Ishikawa (cell line): ENCODE measurements at regions not wholly inside any gene's neighbourhood (a gene's known extent, or its start where the extent isn't known, plus 50 kb on each side); places are given as distances from the start of the nearest gene placed in this dataset.

ENCODE experiments used
- CEBPB ChIP-seq: IDR thresholded peaks from 2 replicates; pipeline ENCODE4 v1.6.1; 2012
- CREB1 ChIP-seq: IDR thresholded peaks from 2 replicates; pipeline ENCODE4 v1.6.1; 2012; ENCODE audit warnings: low read depth
- EGR1 ChIP-seq: IDR thresholded peaks from 2 replicates; pipeline ENCODE4 v1.6.1; 2012
- EP300 ChIP-seq: IDR thresholded peaks from 2 replicates; pipeline ENCODE4 v1.6.1; 2012; ENCODE audit warnings: borderline replicate concordance
- FOXM1 ChIP-seq: IDR thresholded peaks from 2 replicates; pipeline ENCODE4 v1.6.1; 2012; ENCODE audit warnings: low read depth, borderline replicate concordance
- NFIC ChIP-seq: IDR thresholded peaks from 2 replicates; pipeline ENCODE4 v1.6.1; 2012
- RAD21 ChIP-seq: IDR thresholded peaks from 2 replicates; pipeline ENCODE4 v1.6.1; 2012; ENCODE audit warnings: low read depth
- REST ChIP-seq: IDR thresholded peaks from 2 replicates; pipeline ENCODE4 v1.6.1; 2012; ENCODE audit warnings: low read depth, mild to moderate bottlenecking
- TAF1 ChIP-seq: IDR thresholded peaks from 2 replicates; pipeline ENCODE4 v1.6.1; 2012; ENCODE audit warnings: low read depth, mild to moderate bottlenecking
- TCF12 ChIP-seq: IDR thresholded peaks from 2 replicates; pipeline ENCODE4 v1.6.1; 2012; ENCODE audit warnings: low read depth
- TEAD4 ChIP-seq: IDR thresholded peaks from 2 replicates; pipeline ENCODE4 v1.6.1; 2012
- USF1 ChIP-seq: IDR thresholded peaks from 2 replicates; pipeline ENCODE4 v1.6.1; 2012
- YY1 ChIP-seq: IDR thresholded peaks from 2 replicates; pipeline ENCODE4 v1.6.1; 2012; ENCODE audit warnings: low read depth
- ZBTB7A ChIP-seq: IDR thresholded peaks from 2 replicates; pipeline ENCODE4 v1.6.1; 2012; ENCODE audit warnings: low read depth
- TF ChIP-seq, protein P1 (sequence below): IDR thresholded peaks from 2 replicates; pipeline ENCODE4 v1.6.1; 2012

DNA sequence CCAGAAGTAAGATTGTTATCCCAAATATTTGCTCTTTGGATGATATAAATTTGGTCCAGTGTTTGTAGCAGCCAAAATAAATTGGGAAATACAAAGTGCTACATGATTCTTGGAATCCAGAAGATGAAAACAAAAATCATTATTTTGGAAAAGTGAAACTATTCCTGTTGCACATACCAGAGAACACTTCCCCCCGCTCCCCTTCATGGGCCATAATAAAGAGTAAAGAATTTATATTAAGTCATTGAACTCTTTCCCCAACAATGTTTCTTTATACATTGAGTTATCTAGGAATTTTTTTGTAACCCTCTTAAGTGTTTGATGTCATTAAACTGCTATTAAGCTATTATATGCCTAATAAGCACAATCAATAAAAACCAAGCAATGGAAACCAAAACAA is 490.4 kb upstream of the HS3ST5 start:
- TF ChIP-seq, protein P1, sequence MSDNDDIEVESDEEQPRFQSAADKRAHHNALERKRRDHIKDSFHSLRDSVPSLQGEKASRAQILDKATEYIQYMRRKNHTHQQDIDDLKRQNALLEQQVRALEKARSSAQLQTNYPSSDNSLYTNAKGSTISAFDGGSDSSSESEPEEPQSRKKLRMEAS, result no peak
- TF ChIP-seq TCF12, result no peak
- TF ChIP-seq EP300, result no peak
- no peak for TF ChIP-seq CREB1
- no peak for TF ChIP-seq ZBTB7A
- TF ChIP-seq REST, result no peak
- no peak for TF ChIP-seq NFIC
- TF ChIP-seq RAD21, result no peak
- TF ChIP-seq EGR1, result no peak
- TF ChIP-seq USF1, result no peak

DNA sequence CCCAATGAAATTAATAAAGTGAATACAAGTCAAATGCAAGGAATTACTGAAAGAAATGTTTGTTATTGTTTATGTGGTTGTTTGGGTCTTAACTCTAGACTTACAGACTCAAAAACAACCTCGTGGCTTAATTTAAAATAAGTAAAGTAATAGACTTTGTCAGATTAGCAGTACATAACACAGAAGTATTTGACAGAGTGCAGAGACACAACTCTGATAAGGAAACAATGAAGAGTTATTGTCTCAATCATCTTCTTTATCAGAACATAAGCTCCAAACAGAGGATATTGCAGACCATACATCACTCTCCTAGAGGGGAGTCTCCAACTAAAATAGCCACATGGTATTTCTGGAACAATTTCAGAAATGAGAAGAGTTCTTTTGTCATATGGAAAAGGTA is 487.7 kb upstream of the HS3ST5 start:
- TF ChIP-seq CREB1 (no peak), FOXM1 (no peak), TEAD4 (no peak), EGR1 (no peak), EP300 (no peak), USF1 (no peak), RAD21 (no peak), TAF1 (no peak), REST (no peak), NFIC (no peak), CEBPB (no peak)
- TF ChIP-seq, protein P1, result no peak

DNA sequence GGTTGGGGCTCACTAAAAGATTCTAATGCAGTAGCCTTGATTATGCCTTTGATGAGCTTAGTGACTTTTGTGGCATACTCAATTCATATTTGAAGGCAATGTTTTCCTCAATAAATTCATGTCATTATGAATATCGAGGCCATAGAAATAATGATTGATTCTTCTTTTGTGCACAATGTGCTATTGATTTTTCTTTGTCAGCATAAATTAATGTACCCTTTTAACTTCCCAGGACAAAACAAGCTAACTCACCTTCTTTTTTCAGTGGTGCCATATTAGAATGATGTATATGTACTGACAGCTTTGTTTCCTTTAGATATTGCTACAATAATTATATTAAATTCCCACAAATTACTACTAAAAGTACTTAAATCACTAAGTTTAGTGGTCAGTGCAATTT is 484.3 kb upstream of the HS3ST5 start:
- no peak for TF ChIP-seq TAF1
- no peak for TF ChIP-seq FOXM1
- TF ChIP-seq TCF12, result no peak
- no peak for TF ChIP-seq ZBTB7A
- TF ChIP-seq USF1, result no peak
- TF ChIP-seq, protein P1, result no peak
- TF ChIP-seq CREB1, result no peak
- no peak for TF ChIP-seq REST

DNA sequence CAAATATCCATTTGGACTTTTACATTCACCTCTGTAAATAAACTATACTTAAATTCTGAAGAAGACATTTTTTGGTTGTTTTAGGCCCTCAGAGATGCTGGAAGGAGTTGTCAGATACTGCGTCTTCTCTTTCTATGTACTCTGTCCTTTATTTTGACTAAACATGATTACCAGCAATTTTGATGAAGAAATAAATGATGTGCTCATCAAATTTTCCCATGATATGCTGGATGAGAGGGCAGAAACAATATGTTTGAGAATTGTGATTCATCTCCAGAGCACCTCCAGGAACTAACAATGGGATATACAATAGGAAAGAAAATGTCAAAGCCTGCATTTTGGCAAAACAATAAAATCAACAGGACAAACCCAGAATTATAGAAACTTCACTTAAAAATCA is 481.6 kb upstream of the HS3ST5 start:
- TF ChIP-seq CREB1 (no peak), TCF12 (no peak), EP300 (no peak), TAF1 (no peak)

DNA sequence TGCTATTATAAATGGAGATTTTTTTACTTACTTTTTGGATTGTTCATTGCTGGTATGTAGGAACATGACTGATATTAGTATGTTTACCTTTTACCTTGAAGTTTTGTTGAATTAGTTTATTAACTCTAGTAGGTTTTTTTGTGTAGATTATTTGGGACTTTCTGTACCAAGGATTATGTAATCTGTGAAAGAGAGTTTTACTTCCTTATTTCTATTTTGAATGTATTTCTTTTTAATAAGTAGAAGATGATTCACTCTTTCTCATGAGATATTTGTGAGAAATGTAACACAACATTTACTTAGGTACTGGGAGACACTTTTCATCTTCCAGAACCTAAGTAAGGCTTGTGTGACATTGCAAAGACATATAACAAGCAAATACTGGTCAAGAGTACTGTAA is 473.9 kb upstream of the HS3ST5 start:
- TF ChIP-seq FOXM1 (no peak), EGR1 (no peak), RAD21 (no peak), YY1 (no peak), CREB1 (no peak), EP300 (no peak), ZBTB7A (no peak), NFIC (no peak), CEBPB (no peak), TAF1 (no peak), TCF12 (no peak), REST (no peak), TEAD4 (no peak), USF1 (no peak)
- TF ChIP-seq, protein P1, result no peak
